ENCODE measurements at regions not wholly inside any gene's neighbourhood (a gene's known extent, or its start where the extent isn't known, plus 50 kb on each side); places are given as distances from the start of the nearest gene placed in this dataset.

- DNase-seq = no peak
Measured at GRCh38 chr4:11546391-11547175, 117.9 kb upstream of the HS3ST1 start.

GRCh38 chr4:11545651-11546050, 117.0 kb upstream of the HS3ST1 start:
- no peak for DNase-seq

GRCh38 chr4:11544211-11544610, 115.5 kb upstream of the HS3ST1 start:
- no peak for DNase-seq

- DNase-seq = no peak
Measured at GRCh38 chr4:11543706-11544105, 115.0 kb upstream of the HS3ST1 start.

- DNase-seq = no peak
Measured at GRCh38 chr4:11542952-11543351, 114.3 kb upstream of the HS3ST1 start.

- DNase-seq = no peak
Measured at GRCh38 chr4:11537846-11538245, 109.2 kb upstream of the HS3ST1 start.

- no peak for DNase-seq
Measured at GRCh38 chr4:11535333-11535732, 106.6 kb upstream of the HS3ST1 start.

GRCh38 chr4:11534623-11535302, 106.1 kb upstream of the HS3ST1 start:
- DNase-seq = no peak

- no peak for DNase-seq
Measured at GRCh38 chr4:11532138-11532537, 103.4 kb upstream of the HS3ST1 start.

GRCh38 chr4:11529625-11530201, 101.0 kb upstream of the HS3ST1 start:
- no peak for DNase-seq

- DNase-seq = no peak
Measured at GRCh38 chr4:11525085-11525484, 96.4 kb upstream of the HS3ST1 start.

GRCh38 chr4:11518754-11519153, 90.1 kb upstream of the HS3ST1 start:
- DNase-seq = no peak

GRCh38 chr4:11514779-11515419, 86.2 kb upstream of the HS3ST1 start:
- DNase-seq = no peak

- no peak for DNase-seq
Measured at GRCh38 chr4:11514003-11514402, 85.3 kb upstream of the HS3ST1 start.

GRCh38 chr4:11512871-11513270, 84.2 kb upstream of the HS3ST1 start:
- no peak for DNase-seq

GRCh38 chr4:11511321-11511720, 82.6 kb upstream of the HS3ST1 start:
- no peak for DNase-seq

- no peak for DNase-seq
Measured at GRCh38 chr4:11507920-11508319, 79.2 kb upstream of the HS3ST1 start.

GRCh38 chr4:11506194-11506593, 77.5 kb upstream of the HS3ST1 start:
- no peak for DNase-seq

GRCh38 chr4:11505221-11505971, 76.7 kb upstream of the HS3ST1 start:
- DNase-seq = no peak

GRCh38 chr4:11503166-11503565, 74.5 kb upstream of the HS3ST1 start:
- no peak for DNase-seq

GRCh38 chr4:11497972-11498371, 69.3 kb upstream of the HS3ST1 start:
- no peak for DNase-seq

GRCh38 chr4:11497212-11497806, 68.6 kb upstream of the HS3ST1 start:
- no peak for DNase-seq
